Mononuclear cell (primary cell): ENCODE measurements at regions not wholly inside any gene's neighbourhood (a gene's known extent, or its start where the extent isn't known, plus 50 kb on each side); places are given as distances from the start of the nearest gene placed in this dataset.
"Not testable (repeated sequence)": the region's sequence is repeated elsewhere in the genome, so short reads cannot be mapped to it uniquely, and the experiment has no call there.

ENCODE experiments used
- H3K27me3 ChIP-seq: 2 replicates; pipeline ENCODE4 v1.6.0; 2011; ENCODE audit warnings: low read length, control low read depth; ENCODE audit not compliant: insufficient read depth
- H3K4me1 ChIP-seq: 2 replicates; pipeline ENCODE4 v1.5.1; 2011; ENCODE audit warnings: mild to moderate bottlenecking, low read length, control low read depth; ENCODE audit not compliant: insufficient read depth
- H3K4me3 ChIP-seq: 2 replicates; pipeline ENCODE4 v1.5.1; 2011; ENCODE audit warnings: mild to moderate bottlenecking, low read length, moderate library complexity
- H3K9me3 ChIP-seq: 2 replicates; pipeline ENCODE4 v1.5.1; 2011; ENCODE audit warnings: low read depth, mild to moderate bottlenecking, control low read depth, low read length

GRCh38 chr10:117830787-117831212, 215.9 kb downstream of the RAB11FIP2 start:
- H3K9me3 ChIP-seq: no peaks in the 10 kb centered on the region
- peaks cover 9% of the 10 kb centered on the region for H3K4me1 ChIP-seq
- H3K27me3 ChIP-seq: peaks cover 8% of the 10 kb centered on the region
- no peak overlapping the region for H3K4me3 ChIP-seq

- H3K4me3 ChIP-seq, H3K27me3 ChIP-seq, H3K4me1 ChIP-seq, H3K9me3 ChIP-seq: not testable (repeated sequence)
These were observed 207.9 kb downstream of the RAB11FIP2 start for GRCh38 chr10:117838500-117839498.

GRCh38 chr10:117856426-117856825, 190.3 kb downstream of the RAB11FIP2 start:
- not testable (repeated sequence) for H3K4me1 ChIP-seq, H3K4me3 ChIP-seq, H3K9me3 ChIP-seq, H3K27me3 ChIP-seq

GRCh38 chr10:117860135-117860534, 186.6 kb downstream of the RAB11FIP2 start:
- no peak overlapping the region for H3K4me3 ChIP-seq
- H3K4me1 ChIP-seq: no peaks in the 10 kb centered on the region
- no peaks in the 10 kb centered on the region for H3K9me3 ChIP-seq
- no peaks in the 10 kb centered on the region for H3K27me3 ChIP-seq

- Histone ChIP-seq H3K27me3 (no peaks in the 10 kb centered on the region), H3K9me3 (no peaks in the 10 kb centered on the region), H3K4me3 (no peak overlapping the region), H3K4me1 (no peaks in the 10 kb centered on the region)
These were observed 185.9 kb downstream of the RAB11FIP2 start for GRCh38 chr10:117860823-117861222.

- H3K4me1 ChIP-seq: no peaks in the 10 kb centered on the region
- no peak overlapping the region for H3K4me3 ChIP-seq
- no peaks in the 10 kb centered on the region for H3K27me3 ChIP-seq
- H3K9me3 ChIP-seq: no peaks in the 10 kb centered on the region
These were observed 185.4 kb downstream of the RAB11FIP2 start for GRCh38 chr10:117861329-117861728.

GRCh38 chr10:117863771-117864170, 183.0 kb downstream of the RAB11FIP2 start:
- Histone ChIP-seq H3K4me1 (no peaks in the 10 kb centered on the region), H3K27me3 (no peaks in the 10 kb centered on the region), H3K9me3 (no peaks in the 10 kb centered on the region), H3K4me3 (no peak overlapping the region)

- no peaks in the 10 kb centered on the region for H3K9me3 ChIP-seq
- H3K4me1 ChIP-seq: no peaks in the 10 kb centered on the region
- no peak overlapping the region for H3K4me3 ChIP-seq
- no peaks in the 10 kb centered on the region for H3K27me3 ChIP-seq
These were observed 180.8 kb downstream of the RAB11FIP2 start for GRCh38 chr10:117865945-117866344.

- no peaks in the 10 kb centered on the region for H3K4me1 ChIP-seq
- no peaks in the 10 kb centered on the region for H3K9me3 ChIP-seq
- no peaks in the 10 kb centered on the region for H3K27me3 ChIP-seq
These were observed 178.6 kb downstream of the RAB11FIP2 start for GRCh38 chr10:117868151-117868550.

GRCh38 chr10:117875793-117876192, 170.9 kb downstream of the RAB11FIP2 start:
- Histone ChIP-seq H3K4me3 (no peak overlapping the region), H3K27me3 (peaks cover 3% of the 10 kb centered on the region)

More at GRCh38 chr10:117868151-117868550, 178.6 kb downstream of the RAB11FIP2 start:
- no peak overlapping the region for H3K4me3 ChIP-seq

GRCh38 chr10:117876210-117876609, 170.5 kb downstream of the RAB11FIP2 start:
- H3K27me3 ChIP-seq: peaks cover 3% of the 10 kb centered on the region
- H3K4me1 ChIP-seq: no peaks in the 10 kb centered on the region
- H3K4me3 ChIP-seq: no peak overlapping the region
- no peaks in the 10 kb centered on the region for H3K9me3 ChIP-seq

More at GRCh38 chr10:117875793-117876192, 170.9 kb downstream of the RAB11FIP2 start:
- no peaks in the 10 kb centered on the region for H3K4me1 ChIP-seq
- H3K9me3 ChIP-seq: no peaks in the 10 kb centered on the region

- Histone ChIP-seq H3K4me3 (no peak overlapping the region), H3K27me3 (peaks cover 3% of the 10 kb centered on the region), H3K9me3 (no peaks in the 10 kb centered on the region), H3K4me1 (no peaks in the 10 kb centered on the region)
These were observed 168.1 kb downstream of the RAB11FIP2 start for GRCh38 chr10:117878626-117879025.

- no peaks in the 10 kb centered on the region for H3K9me3 ChIP-seq
- H3K4me3 ChIP-seq: no peak overlapping the region
These were observed 162.6 kb downstream of the RAB11FIP2 start for GRCh38 chr10:117884093-117884492.

GRCh38 chr10:117884592-117884991, 162.1 kb downstream of the RAB11FIP2 start:
- Histone ChIP-seq H3K9me3 (no peaks in the 10 kb centered on the region), H3K4me3 (no peak overlapping the region), H3K27me3 (peaks cover 3% of the 10 kb centered on the region), H3K4me1 (no peaks in the 10 kb centered on the region)

More at GRCh38 chr10:117884093-117884492, 162.6 kb downstream of the RAB11FIP2 start:
- Histone ChIP-seq H3K4me1 (no peaks in the 10 kb centered on the region), H3K27me3 (peaks cover 3% of the 10 kb centered on the region)

- Histone ChIP-seq H3K4me3 (no peak overlapping the region), H3K4me1 (no peaks in the 10 kb centered on the region), H3K27me3 (peaks cover under 1% of the 10 kb centered on the region), H3K9me3 (no peaks in the 10 kb centered on the region)
These were observed 161.4 kb downstream of the RAB11FIP2 start for GRCh38 chr10:117885206-117885829.
